Endothelial cell of umbilical vein (primary cell): ENCODE measurements at regions not wholly inside any gene's neighbourhood (a gene's known extent, or its start where the extent isn't known, plus 50 kb on each side); places are given as distances from the start of the nearest gene placed in this dataset.

ENCODE experiments used
- CTCF ChIP-seq, 2 donors: IDR thresholded peaks; 1 replicate in 1 of 2; 2 replicates in 1 of 2; pipeline ENCODE4 v1.5.1; 2011; ENCODE audit warnings: low read length in 2 of 2, mild to moderate bottlenecking in 2 of 2, moderate library complexity in 2 of 2, control low read depth in 1 of 2, inconsistent platforms in 1 of 2, low read depth in 1 of 2; ENCODE audit not compliant: insufficient read depth in 1 of 2; ENCODE audit errors: extremely low read depth in 1 of 2
- EZH2 ChIP-seq: IDR thresholded peaks from 2 replicates; pipeline ENCODE4 v1.6.1; 2012; ENCODE audit warnings: borderline replicate concordance, low read depth, mild to moderate bottlenecking, moderate library complexity, low read length, inconsistent platforms; ENCODE audit not compliant: severe bottlenecking
- FOS ChIP-seq: IDR thresholded peaks from 2 replicates; pipeline ENCODE4 v1.6.1; 2011; ENCODE audit warnings: mild to moderate bottlenecking, low read length, moderate library complexity, borderline replicate concordance; ENCODE audit not compliant: insufficient read depth
- JUN ChIP-seq: IDR thresholded peaks from 2 replicates; pipeline ENCODE4 v1.6.1; 2011; ENCODE audit warnings: borderline replicate concordance, low read depth; ENCODE audit not compliant: insufficient read length, insufficient read depth
- MYC ChIP-seq: IDR thresholded peaks from one replicate; pipeline ENCODE4 v1.6.1; 2011; ENCODE audit warnings: mild to moderate bottlenecking, low read depth, low read length
- POLR2A ChIP-seq: IDR thresholded peaks from 2 replicates; pipeline ENCODE4 v1.6.1; 2012; ENCODE audit warnings: low read depth, mild to moderate bottlenecking, control low read depth, low read length
- POLR2AphosphoS5 ChIP-seq: IDR thresholded peaks from 2 replicates; pipeline ENCODE4 v1.6.1; 2012; ENCODE audit warnings: low read depth, mild to moderate bottlenecking, control low read depth, low read length, moderate library complexity; ENCODE audit not compliant: insufficient read depth
- TF ChIP-seq, protein P1 (sequence below): IDR thresholded peaks from 2 replicates; pipeline ENCODE4 v1.6.1; 2011; ENCODE audit not compliant: insufficient read depth, insufficient read length

GRCh38 chr4:181757910-181758660 lies 485.1 kb upstream of the TENM3 start:
- no peak for TF ChIP-seq CTCF (IDR thresholded peaks at IDR 0.05; ENCODE audit: extremely low read depth in 1 of 2, insufficient read depth in 1 of 2, low read depth in 1 of 2, low read length in 2 of 2)
- no peak for TF ChIP-seq JUN
- TF ChIP-seq POLR2A: no peak
- no peak for TF ChIP-seq FOS
- no peak for TF ChIP-seq EZH2
- no peak for TF ChIP-seq POLR2AphosphoS5
- TF ChIP-seq, protein P1, sequence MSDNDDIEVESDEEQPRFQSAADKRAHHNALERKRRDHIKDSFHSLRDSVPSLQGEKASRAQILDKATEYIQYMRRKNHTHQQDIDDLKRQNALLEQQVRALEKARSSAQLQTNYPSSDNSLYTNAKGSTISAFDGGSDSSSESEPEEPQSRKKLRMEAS: no peak
- TF ChIP-seq MYC: no peak
